ENCODE measurements at regions not wholly inside any gene's neighbourhood (a gene's known extent, or its start where the extent isn't known, plus 50 kb on each side); places are given as distances from the start of the nearest gene placed in this dataset.
A peak's percentile ranks its signal among the peaks of the same experiment; 100 is the strongest.

DNA sequence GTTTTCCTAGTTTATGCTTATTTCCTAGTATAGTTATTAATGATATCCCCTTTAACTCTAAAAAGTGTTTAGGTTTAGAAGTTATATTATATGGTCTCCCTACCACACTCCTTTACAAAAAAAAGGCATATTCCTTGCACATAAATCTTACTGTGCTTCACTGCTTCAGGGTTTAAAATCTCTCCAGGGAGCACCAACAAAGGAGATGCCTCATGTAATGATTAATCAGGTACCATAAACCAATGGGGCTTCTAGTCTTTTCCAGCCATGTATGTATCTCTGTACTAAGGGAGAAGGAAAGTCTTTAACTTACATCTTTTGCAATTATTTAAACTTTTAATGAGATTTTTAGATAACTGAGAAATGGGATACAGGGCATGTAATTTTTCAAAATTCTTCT is 91.5 kb upstream of the RBMS3 start:
- Mint-ChIP-seq H3K4me3 (no peak overlapping the region), H3K4me1 (no peaks in the 10 kb centered on the region), H3K9me3 (peaks cover 2 to 26% (median 2%) of the 10 kb centered on the region in 3 donors), H3K36me3 (no peaks in the 10 kb centered on the region), H3K27me3 (no peaks in the 10 kb centered on the region), H3K27ac (no peak overlapping the region)

DNA sequence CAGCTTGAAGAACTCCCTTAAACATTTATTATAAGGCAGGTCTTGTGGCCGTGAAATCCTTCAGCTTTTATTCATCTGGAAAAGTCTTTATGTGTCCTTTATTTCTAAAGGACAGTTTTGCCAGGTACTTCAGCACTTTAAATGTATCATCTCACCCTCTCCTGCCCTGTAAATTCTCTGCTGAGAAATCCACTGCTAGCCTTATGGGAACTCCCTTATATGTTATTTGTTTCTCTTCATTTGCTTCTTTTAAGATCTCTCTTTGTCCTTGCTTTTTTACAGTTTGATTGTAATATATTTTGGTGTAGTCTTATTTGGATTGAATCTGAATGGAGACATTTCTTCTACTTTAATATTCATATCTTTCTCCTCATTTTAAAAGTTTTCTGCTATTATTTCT is 86.7 kb upstream of the RBMS3 start:
- H3K4me1 Mint-ChIP-seq: no peaks in the 10 kb centered on the region
- peaks cover 2% of the 10 kb centered on the region for H3K36me3 Mint-ChIP-seq
- no peaks in the 10 kb centered on the region for H3K27me3 Mint-ChIP-seq
- no peak overlapping the region for H3K27ac Mint-ChIP-seq
- peak overlapping the region in 1 of 4 donors; percentile 9 for H3K4me3 Mint-ChIP-seq
- peaks cover 2 to 25% (median 5%) of the 10 kb centered on the region in 3 donors for H3K9me3 Mint-ChIP-seq

DNA sequence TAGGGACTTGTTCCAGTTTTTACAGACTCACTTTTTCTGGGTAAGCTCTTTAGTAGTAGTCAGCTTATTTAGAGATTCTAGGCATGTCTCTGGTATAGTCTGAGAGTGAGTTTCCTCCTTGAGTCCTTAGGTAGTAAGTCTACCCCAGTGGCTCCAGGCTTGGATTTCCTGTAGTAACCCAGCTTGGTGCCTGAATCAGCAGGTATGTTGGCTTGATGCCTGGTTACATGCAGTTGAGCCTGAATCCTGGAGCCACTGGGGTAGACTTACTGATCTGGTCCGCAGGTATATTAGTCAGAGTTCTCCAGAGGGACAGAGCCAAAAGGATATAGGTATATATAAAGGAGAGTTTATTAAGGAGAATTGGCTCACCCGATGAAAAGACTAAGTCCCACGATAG is 85.8 kb upstream of the RBMS3 start:
- Mint-ChIP-seq H3K4me3 (no peak overlapping the region), H3K9me3 (peaks cover 2 to 25% (median 5%) of the 10 kb centered on the region in 3 donors), H3K27ac (no peak overlapping the region), H3K4me1 (no peaks in the 10 kb centered on the region), H3K27me3 (no peaks in the 10 kb centered on the region), H3K36me3 (peaks cover 2% of the 10 kb centered on the region)

DNA sequence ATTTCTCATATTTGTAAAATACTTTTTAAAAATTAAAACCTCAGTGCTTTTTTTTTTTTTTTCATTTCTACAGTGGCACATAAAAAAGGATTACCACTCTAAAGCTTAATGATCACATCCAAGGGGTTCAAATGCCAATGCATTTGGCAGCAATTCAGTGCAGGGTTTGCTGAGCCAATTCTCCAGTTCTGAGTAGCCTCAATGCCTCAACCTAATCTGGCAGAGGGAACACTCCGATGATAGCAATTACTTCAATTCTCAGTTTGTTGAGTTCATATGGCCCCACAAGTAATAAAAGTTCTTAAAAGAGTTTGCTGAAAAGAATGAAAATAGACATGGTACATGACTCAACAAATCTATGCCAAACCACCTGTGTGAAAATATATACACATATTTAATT is 79.3 kb upstream of the RBMS3 start:
- Mint-ChIP-seq H3K27ac (no peak overlapping the region), H3K27me3 (peaks cover 1% of the 10 kb centered on the region), H3K9me3 (peaks cover 0 to 5% (median 3%) of the 10 kb centered on the region in 3 donors), H3K4me3 (no peak overlapping the region), H3K36me3 (peaks cover 2% of the 10 kb centered on the region), H3K4me1 (no peaks in the 10 kb centered on the region)

DNA sequence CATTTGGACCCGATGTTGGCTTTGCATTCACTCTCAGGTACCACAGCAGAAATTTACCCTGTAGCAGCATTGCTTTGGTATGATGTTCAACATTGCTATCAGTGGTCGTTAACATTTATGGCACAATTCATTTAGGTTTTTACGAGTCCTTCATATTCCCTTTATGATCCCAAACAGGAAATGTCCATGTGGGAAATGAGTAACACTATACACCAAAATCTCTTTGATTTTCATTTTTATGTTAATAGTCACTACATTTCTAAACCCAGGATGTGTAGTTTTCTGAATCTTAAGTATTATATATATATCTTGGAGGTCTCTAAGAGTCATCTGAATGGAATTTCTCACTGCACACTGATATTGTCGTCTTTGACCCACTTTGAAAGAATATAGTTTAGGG is 78.5 kb upstream of the RBMS3 start:
- Mint-ChIP-seq H3K4me1 (no peaks in the 10 kb centered on the region), H3K27me3 (peaks cover 1% of the 10 kb centered on the region), H3K4me3 (no peak overlapping the region), H3K36me3 (no peaks in the 10 kb centered on the region), H3K27ac (no peak overlapping the region), H3K9me3 (peaks cover 0 to 5% (median 0%) of the 10 kb centered on the region in 3 donors)

DNA sequence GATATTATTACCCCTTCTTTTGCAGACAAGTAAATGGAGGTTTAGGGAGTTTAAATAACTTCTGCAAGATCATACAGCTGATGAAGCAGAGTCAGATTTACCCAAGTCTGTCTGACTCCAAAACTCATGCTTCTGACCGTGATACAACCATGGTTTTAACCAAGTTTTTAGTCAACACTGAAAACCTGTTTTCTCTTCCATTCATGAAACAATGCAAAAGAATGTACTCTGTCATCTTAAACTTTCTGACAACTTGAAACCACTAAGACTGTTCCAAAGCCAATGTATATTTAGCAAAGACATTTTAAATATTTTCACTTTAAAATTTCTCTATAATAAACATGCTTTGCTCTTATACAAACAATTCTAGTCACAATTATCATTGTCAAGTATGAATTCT is 77.0 kb upstream of the RBMS3 start:
- no peak overlapping the region for H3K27ac Mint-ChIP-seq
- no peaks in the 10 kb centered on the region for H3K36me3 Mint-ChIP-seq
- H3K9me3 Mint-ChIP-seq: peaks cover 0 to 5% (median 0%) of the 10 kb centered on the region in 3 donors
- peaks cover 1% of the 10 kb centered on the region for H3K27me3 Mint-ChIP-seq
- H3K4me1 Mint-ChIP-seq: no peaks in the 10 kb centered on the region
- no peak overlapping the region for H3K4me3 Mint-ChIP-seq

DNA sequence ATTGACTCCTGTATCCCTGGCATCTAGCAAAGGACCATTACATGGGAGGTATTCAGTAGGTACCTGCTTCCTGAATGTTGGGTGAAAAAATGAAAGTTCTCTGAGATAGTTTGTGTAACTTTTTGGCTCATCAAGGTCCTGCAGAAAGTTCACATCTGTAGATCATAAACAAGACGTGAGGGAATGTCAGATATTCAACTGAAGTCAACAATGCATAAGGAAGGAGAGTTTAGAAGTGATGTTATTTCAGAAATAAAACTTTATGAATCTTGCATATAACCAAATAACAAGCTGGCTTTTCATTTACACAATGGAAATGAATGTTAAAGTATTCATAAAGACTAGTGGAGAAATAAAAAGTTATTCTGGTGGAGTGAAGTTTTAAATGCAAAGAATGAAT is 73.4 kb upstream of the RBMS3 start:
- H3K27ac Mint-ChIP-seq: no peak overlapping the region
- no peaks in the 10 kb centered on the region for H3K4me1 Mint-ChIP-seq
- H3K4me3 Mint-ChIP-seq: no peak overlapping the region
- peaks cover 1% of the 10 kb centered on the region for H3K27me3 Mint-ChIP-seq
- H3K36me3 Mint-ChIP-seq: no peaks in the 10 kb centered on the region
- H3K9me3 Mint-ChIP-seq: peaks cover 0 to 5% (median 0%) of the 10 kb centered on the region in 3 donors

DNA sequence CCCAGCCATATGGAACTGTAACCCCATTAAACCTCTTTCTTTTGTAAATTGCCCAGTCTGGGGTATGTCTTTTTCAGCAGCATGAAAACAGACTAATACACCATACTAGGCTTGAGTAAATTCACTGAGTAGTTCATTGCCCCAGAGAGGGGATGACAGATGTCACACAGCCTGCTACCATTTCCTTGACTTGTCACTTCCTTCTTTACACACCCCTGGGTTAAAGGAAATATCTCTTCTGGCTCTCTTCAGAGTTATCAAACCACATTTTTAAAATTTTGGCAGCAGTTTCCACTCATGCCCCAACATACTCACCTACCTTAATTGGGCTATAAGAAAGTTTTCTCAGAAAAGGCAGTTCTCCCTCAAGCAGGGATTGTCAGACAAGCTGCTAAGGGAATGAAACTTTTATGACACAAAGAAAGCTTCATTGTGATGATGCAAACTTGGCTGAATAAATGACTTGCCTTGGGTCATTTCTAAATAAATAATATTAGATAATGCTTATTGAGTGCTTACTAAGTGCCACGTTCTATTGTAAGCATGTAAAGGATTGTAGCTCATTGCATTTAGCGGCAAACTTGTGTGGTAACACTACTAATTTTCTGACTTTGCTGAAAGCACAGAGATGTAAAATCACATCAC is 68.0 kb upstream of the RBMS3 start:
- Mint-ChIP-seq H3K27me3 (no peaks in the 10 kb centered on the region), H3K4me3 (no peak overlapping the region), H3K9me3 (peaks cover 0 to 2% (median 0%) of the 10 kb centered on the region in 3 donors), H3K27ac (no peak overlapping the region), H3K4me1 (no peaks in the 10 kb centered on the region), H3K36me3 (no peaks in the 10 kb centered on the region)

DNA sequence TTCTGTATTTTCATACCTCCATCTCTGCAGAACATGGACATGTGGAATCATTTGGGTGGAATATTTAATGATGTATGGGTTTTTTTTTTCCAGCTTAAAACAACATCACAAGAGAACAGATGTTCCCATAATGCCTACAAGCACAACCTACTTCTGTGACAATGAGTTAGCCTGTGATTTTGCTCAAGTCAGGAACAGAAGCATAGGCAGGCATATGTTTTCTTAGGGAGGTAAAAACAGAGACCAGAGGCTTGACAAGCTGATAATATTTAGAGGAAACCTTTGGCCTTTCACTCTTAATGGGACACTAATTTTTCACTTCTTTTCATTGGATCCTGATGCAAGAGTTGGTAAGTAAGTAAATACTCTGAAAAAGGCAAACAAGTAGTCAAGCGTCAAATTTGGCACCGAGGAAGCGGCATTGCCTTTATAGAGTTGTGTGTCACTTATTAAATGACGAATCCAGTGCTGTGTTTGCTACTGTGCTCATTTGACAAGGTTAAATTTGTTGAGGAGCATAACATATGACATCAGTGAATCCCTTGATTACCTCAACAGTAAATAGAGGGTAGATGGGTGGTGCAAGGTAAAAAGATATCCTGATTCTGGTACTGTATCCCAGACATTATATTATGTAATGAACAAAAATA is 66.7 kb upstream of the RBMS3 start:
- H3K4me3 Mint-ChIP-seq: no peak overlapping the region
- no peak overlapping the region for H3K27ac Mint-ChIP-seq
- H3K4me1 Mint-ChIP-seq: no peaks in the 10 kb centered on the region
- H3K9me3 Mint-ChIP-seq: peaks cover 0 to 2% (median 0%) of the 10 kb centered on the region in 3 donors
- H3K27me3 Mint-ChIP-seq: no peaks in the 10 kb centered on the region
- no peaks in the 10 kb centered on the region for H3K36me3 Mint-ChIP-seq

DNA sequence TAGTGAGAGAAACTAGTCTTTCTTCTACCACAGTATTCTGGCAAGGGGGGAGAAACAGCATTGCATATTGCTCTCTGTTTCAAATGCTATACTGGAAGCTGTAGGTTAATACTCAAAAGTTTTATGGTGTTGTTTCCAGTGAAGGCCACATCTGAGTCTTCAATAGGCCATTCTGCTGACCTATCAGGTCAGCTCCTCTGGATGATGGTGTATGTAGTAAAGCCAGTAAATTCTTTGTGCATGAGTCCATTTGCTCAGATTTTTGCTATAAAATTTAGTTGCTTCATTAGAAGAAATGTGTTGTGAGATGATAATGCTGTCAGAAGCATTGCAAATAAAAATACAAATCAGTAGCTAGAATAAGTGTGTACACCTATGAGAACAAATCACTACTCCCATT is 64.9 kb upstream of the RBMS3 start:
- Mint-ChIP-seq H3K36me3 (no peaks in the 10 kb centered on the region), H3K9me3 (peaks cover 0 to 2% (median 0%) of the 10 kb centered on the region in 3 donors), H3K27ac (no peak overlapping the region), H3K4me3 (no peak overlapping the region), H3K27me3 (no peaks in the 10 kb centered on the region), H3K4me1 (no peaks in the 10 kb centered on the region)

DNA sequence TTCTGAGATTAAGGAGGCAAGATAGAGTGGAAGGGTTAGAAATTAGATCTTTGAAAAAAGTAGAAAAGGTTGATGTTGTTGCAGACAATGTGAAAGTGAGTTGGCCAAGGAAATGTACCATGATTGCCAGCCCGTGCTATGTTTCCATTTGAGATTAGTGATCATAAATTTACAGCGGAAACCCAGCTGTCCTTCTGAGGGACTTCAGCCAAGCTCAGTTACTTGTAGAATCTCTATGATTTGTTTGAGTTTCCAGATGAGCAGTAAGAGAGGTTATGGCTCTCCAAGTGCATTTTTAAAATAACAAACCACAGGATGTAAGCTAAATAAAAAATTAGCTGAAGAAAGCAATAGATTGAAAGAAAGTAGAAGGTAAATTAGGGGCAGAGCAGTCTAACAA is 54.2 kb upstream of the RBMS3 start:
- Mint-ChIP-seq H3K4me1 (no peaks in the 10 kb centered on the region), H3K9me3 (peaks cover 0 to 5% (median 0%) of the 10 kb centered on the region in 3 donors), H3K27ac (no peak overlapping the region), H3K27me3 (no peaks in the 10 kb centered on the region), H3K36me3 (no peaks in the 10 kb centered on the region), H3K4me3 (no peak overlapping the region)

DNA sequence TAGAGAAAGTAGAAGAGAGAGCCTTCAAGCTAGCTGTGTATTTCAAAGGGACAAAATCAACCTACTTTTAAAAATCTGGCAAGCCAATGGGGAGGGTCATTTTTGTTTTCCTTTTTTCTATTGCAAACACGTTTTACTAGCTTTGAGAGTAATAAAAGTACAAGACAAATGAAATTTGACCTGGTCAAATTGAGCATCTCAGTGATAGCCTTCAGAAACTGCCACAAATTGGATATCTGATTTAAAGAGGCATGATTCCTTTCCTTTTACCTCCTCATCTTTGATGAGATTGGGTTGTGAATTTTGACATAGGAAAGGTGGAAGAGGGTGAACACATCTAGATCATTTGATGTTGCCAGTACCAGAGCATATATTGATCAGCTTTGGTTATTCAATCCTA is 53.6 kb upstream of the RBMS3 start:
- no peak overlapping the region for H3K27ac Mint-ChIP-seq
- H3K27me3 Mint-ChIP-seq: no peaks in the 10 kb centered on the region
- H3K9me3 Mint-ChIP-seq: peaks cover 0 to under 1% (median 0%) of the 10 kb centered on the region in 3 donors
- no peaks in the 10 kb centered on the region for H3K4me1 Mint-ChIP-seq
- no peak overlapping the region for H3K4me3 Mint-ChIP-seq
- H3K36me3 Mint-ChIP-seq: no peaks in the 10 kb centered on the region

Data from IgD-negative memory B cell (primary cell).